Stimulated activated CD4-positive, alpha-beta T cell treated with anti-CD3 and anti-CD28 coated beads, TNF-alpha, amount 100 ng/mL, for 4 hours (primary cell): ENCODE measurements at regions not wholly inside any gene's neighbourhood (a gene's known extent, or its start where the extent isn't known, plus 50 kb on each side); places are given as distances from the start of the nearest gene placed in this dataset.
A peak's percentile ranks its signal among the peaks of the same experiment; 100 is the strongest.
"Not testable (repeated sequence)": the region's sequence is repeated elsewhere in the genome, so short reads cannot be mapped to it uniquely, and the experiment has no call there.

Experiments
- DNase-seq, 3 experiments: peaks; one replicate each; pipeline ENCODE4 v3.0.0-alpha.2; 2020; ENCODE audit warnings: low read depth in 3 of 3

GRCh38 chr2:171266102-171266501, 105.4 kb upstream of the TLK1 start:
- DNase-seq = no peak

- not testable (repeated sequence) for DNase-seq
Observed at GRCh38 chr2:171261529-171261928, 100.8 kb upstream of the TLK1 start.

- no peak for DNase-seq
Observed at GRCh38 chr2:171260471-171261424, 100.1 kb upstream of the TLK1 start.

GRCh38 chr2:171254666-171255065, 94.0 kb upstream of the TLK1 start:
- no peak for DNase-seq

GRCh38 chr2:171253900-171254650, 93.4 kb upstream of the TLK1 start:
- no peak for DNase-seq

- no peak for DNase-seq
Observed at GRCh38 chr2:171253279-171253678, 92.6 kb upstream of the TLK1 start.

GRCh38 chr2:171249689-171250088, 89.0 kb upstream of the TLK1 start:
- no peak for DNase-seq

GRCh38 chr2:171247741-171248662, 87.3 kb upstream of the TLK1 start:
- DNase-seq = peak in 1 of 3 experiments; percentile 3

- DNase-seq = no peak
Observed at GRCh38 chr2:171244970-171245782, 84.5 kb upstream of the TLK1 start.

- DNase-seq = no peak
Observed at GRCh38 chr2:171244466-171244969, 83.8 kb upstream of the TLK1 start.

- DNase-seq = no peak
Observed at GRCh38 chr2:171241771-171242170, 81.1 kb upstream of the TLK1 start.

- no peak for DNase-seq
Observed at GRCh38 chr2:171238946-171239345, 78.3 kb upstream of the TLK1 start.

GRCh38 chr2:171237751-171238505, 77.2 kb upstream of the TLK1 start:
- no peak for DNase-seq

GRCh38 chr2:171235262-171235881, 74.7 kb upstream of the TLK1 start:
- DNase-seq = no peak

- no peak for DNase-seq
Observed at GRCh38 chr2:171230176-171230575, 69.5 kb upstream of the TLK1 start.

- no peak for DNase-seq
Observed at GRCh38 chr2:171228826-171229225, 68.1 kb upstream of the TLK1 start.

GRCh38 chr2:171227066-171227782, 66.5 kb upstream of the TLK1 start:
- no peak for DNase-seq

- DNase-seq = no peak
Observed at GRCh38 chr2:171226461-171226860, 65.8 kb upstream of the TLK1 start.

GRCh38 chr2:171225989-171226388, 65.3 kb upstream of the TLK1 start:
- no peak for DNase-seq
